CD4-positive, alpha-beta T cell treated with Interferon alpha-2 for 1 hour (primary cell): ENCODE measurements at regions not wholly inside any gene's neighbourhood (a gene's known extent, or its start where the extent isn't known, plus 50 kb on each side); places are given as distances from the start of the nearest gene placed in this dataset.
A peak's percentile ranks its signal among the peaks of the same experiment; 100 is the strongest.
"Not testable (repeated sequence)": the region's sequence is repeated elsewhere in the genome, so short reads cannot be mapped to it uniquely, and the experiment has no call there.

Experiments used
- DNase-seq, 2 donors: peaks; one replicate each; pipeline ENCODE4 v3.0.0-alpha.2; 2020 to 2022

GRCh38 chr10:57472823-57473619, 794.7 kb downstream of the IPMK start:
- DNase-seq, result no peak

- DNase-seq, result no peak
Observed at GRCh38 chr10:57468894-57469432, 798.7 kb downstream of the IPMK start.

GRCh38 chr10:57465155-57465554, 802.5 kb downstream of the IPMK start:
- no peak for DNase-seq

- DNase-seq, result no peak
Observed at GRCh38 chr10:57460540-57460939, 807.2 kb downstream of the IPMK start.

- no peak for DNase-seq
Observed at GRCh38 chr10:57457972-57458512, 809.7 kb downstream of the IPMK start.

- DNase-seq, result no peak
Observed at GRCh38 chr10:57430376-57430775, 837.3 kb downstream of the IPMK start.

- DNase-seq, result no peak
Observed at GRCh38 chr10:57420881-57421280, 846.8 kb downstream of the IPMK start.

- DNase-seq, result no peak
Observed at GRCh38 chr10:57418476-57418875, 849.2 kb downstream of the IPMK start.

- no peak for DNase-seq
Observed at GRCh38 chr10:57395923-57396322, 871.8 kb downstream of the IPMK start.

GRCh38 chr10:57367412-57367811, 900.3 kb downstream of the IPMK start:
- DNase-seq, result no peak

- DNase-seq, result no peak
Observed at GRCh38 chr10:57362811-57363210, 904.9 kb downstream of the IPMK start.

GRCh38 chr10:57353403-57354003, 914.2 kb downstream of the IPMK start:
- no peak for DNase-seq

- DNase-seq, result no peak
Observed at GRCh38 chr10:57351076-57351475, 916.6 kb downstream of the IPMK start.

GRCh38 chr10:57341294-57341693, 926.4 kb downstream of the IPMK start:
- DNase-seq, result no peak

GRCh38 chr10:57338823-57339558, 928.7 kb downstream of the IPMK start:
- peak in 1 of 2 donors; percentile 23 for DNase-seq

- DNase-seq, result no peak
Observed at GRCh38 chr10:57336865-57337264, 930.8 kb downstream of the IPMK start.

GRCh38 chr10:57336341-57336740, 931.4 kb downstream of the IPMK start:
- DNase-seq, result no peak

GRCh38 chr10:57334523-57334922, 933.2 kb downstream of the IPMK start:
- DNase-seq, result no peak

GRCh38 chr10:57333880-57334279, 933.8 kb downstream of the IPMK start:
- DNase-seq, result no peak

- DNase-seq, result not testable (repeated sequence)
Observed at GRCh38 chr10:57321400-57321854, 946.3 kb downstream of the IPMK start.

- DNase-seq, result no peak
Observed at GRCh38 chr10:57320416-57320815, 947.3 kb downstream of the IPMK start.

GRCh38 chr10:57314046-57314445, 953.0 kb upstream of the ZWINT start:
- no peak for DNase-seq

- DNase-seq, result no peak
Observed at GRCh38 chr10:57303566-57303965, 942.5 kb upstream of the ZWINT start.
